SU-DHL-6 (cell line): ENCODE measurements at regions not wholly inside any gene's neighbourhood (a gene's known extent, or its start where the extent isn't known, plus 50 kb on each side); places are given as distances from the start of the nearest gene placed in this dataset.

Source experiments
- H2AFZ ChIP-seq: fragments of 200-600 bp; sonication (generic); 2 replicates; pipeline ENCODE4 v1.6.1; 2014; ENCODE audit warnings: low read depth, mild to moderate bottlenecking, moderate library complexity, mixed read lengths, antibody characterized with exemption, low read length; ENCODE audit not compliant: severe bottlenecking
- H3F3A ChIP-seq: fragments of 200-600 bp; shearing (Covaris generic); 2 replicates; pipeline ENCODE4 v1.6.0; 2016; ENCODE audit warnings: antibody characterized with exemption, mild to moderate bottlenecking; ENCODE audit not compliant: insufficient read depth
- H3K27ac ChIP-seq: fragments of 200-600 bp; sonication (generic); 2 replicates; pipeline ENCODE4 v1.5.1; 2016; ENCODE audit warnings: low read depth, mild to moderate bottlenecking, low read length, moderate library complexity, mixed read lengths
- H3K27me3 ChIP-seq: fragments of 200-600 bp; sonication (generic), shearing (Covaris generic); 2 replicates; pipeline ENCODE4 v1.6.0; 2014; ENCODE audit warnings: mild to moderate bottlenecking, low read length
- H3K36me3 ChIP-seq: fragments of 200-600 bp; sonication (generic); 2 replicates; pipeline ENCODE4 v1.6.1; 2014; ENCODE audit warnings: mild to moderate bottlenecking, low read length, mixed read lengths
- H3K4me2 ChIP-seq: fragments of 300-600, 200-600 bp; shearing (Covaris generic), sonication (generic); 2 replicates; pipeline ENCODE4 v1.6.0; 2014; ENCODE audit warnings: low read length, low read depth, mild to moderate bottlenecking; ENCODE audit not compliant: poor library complexity, severe bottlenecking
- H3K4me3 ChIP-seq: fragments of 200-600 bp; sonication (generic); 2 replicates; pipeline ENCODE4 v1.5.1; 2014; ENCODE audit warnings: antibody characterized with exemption, low read length, mild to moderate bottlenecking, mixed read lengths; ENCODE audit not compliant: insufficient read depth, poor library complexity, severe bottlenecking
- H3K79me2 ChIP-seq: fragments of 200-600 bp; sonication (generic); 2 replicates; pipeline ENCODE4 v1.6.1; 2014; ENCODE audit warnings: mild to moderate bottlenecking, low read length, moderate library complexity; ENCODE audit not compliant: insufficient read depth
- H3K9ac ChIP-seq: fragments of 200-600 bp; sonication (generic); 2 replicates; pipeline ENCODE4 v1.7.0; 2014; ENCODE audit warnings: mild to moderate bottlenecking, low read length
- H3K9me2 ChIP-seq: fragments of 200-600 bp; sonication (generic); replicated peaks from 2 replicates; pipeline ENCODE4 v1.6.1; 2014; ENCODE audit warnings: low read length; ENCODE audit not compliant: insufficient read depth
- H3K9me3 ChIP-seq: fragments of 200-600 bp; sonication (generic); 2 replicates; pipeline ENCODE4 v1.6.1; 2014; ENCODE audit warnings: low read length, mixed read lengths; ENCODE audit not compliant: insufficient read depth
- H4K20me1 ChIP-seq: fragments of 200-600 bp; sonication (generic); 2 replicates; pipeline ENCODE4 v1.6.1; 2014; ENCODE audit warnings: low read depth, mild to moderate bottlenecking, antibody characterized with exemption, low read length, moderate library complexity, mixed read lengths
- EZH2phosphoT487 ChIP-seq: fragments of 200-600 bp; sonication (generic), shearing (Covaris generic); conservative IDR thresholded peaks from 2 replicates; pipeline ENCODE4 v1.6.1; 2018; ENCODE audit warnings: mild to moderate bottlenecking, antibody characterized with exemption, low read length, moderate library complexity, mixed read lengths
- TF ChIP-seq, protein P1 (sequence below): fragments of 200-600 bp; sonication (generic); IDR thresholded peaks from one replicate; pipeline ENCODE4 v1.5.1; 2017; ENCODE audit warnings: antibody characterized with exemption, mild to moderate bottlenecking, low read length, moderate library complexity; ENCODE audit not compliant: insufficient read depth, poor library complexity, severe bottlenecking

DNA sequence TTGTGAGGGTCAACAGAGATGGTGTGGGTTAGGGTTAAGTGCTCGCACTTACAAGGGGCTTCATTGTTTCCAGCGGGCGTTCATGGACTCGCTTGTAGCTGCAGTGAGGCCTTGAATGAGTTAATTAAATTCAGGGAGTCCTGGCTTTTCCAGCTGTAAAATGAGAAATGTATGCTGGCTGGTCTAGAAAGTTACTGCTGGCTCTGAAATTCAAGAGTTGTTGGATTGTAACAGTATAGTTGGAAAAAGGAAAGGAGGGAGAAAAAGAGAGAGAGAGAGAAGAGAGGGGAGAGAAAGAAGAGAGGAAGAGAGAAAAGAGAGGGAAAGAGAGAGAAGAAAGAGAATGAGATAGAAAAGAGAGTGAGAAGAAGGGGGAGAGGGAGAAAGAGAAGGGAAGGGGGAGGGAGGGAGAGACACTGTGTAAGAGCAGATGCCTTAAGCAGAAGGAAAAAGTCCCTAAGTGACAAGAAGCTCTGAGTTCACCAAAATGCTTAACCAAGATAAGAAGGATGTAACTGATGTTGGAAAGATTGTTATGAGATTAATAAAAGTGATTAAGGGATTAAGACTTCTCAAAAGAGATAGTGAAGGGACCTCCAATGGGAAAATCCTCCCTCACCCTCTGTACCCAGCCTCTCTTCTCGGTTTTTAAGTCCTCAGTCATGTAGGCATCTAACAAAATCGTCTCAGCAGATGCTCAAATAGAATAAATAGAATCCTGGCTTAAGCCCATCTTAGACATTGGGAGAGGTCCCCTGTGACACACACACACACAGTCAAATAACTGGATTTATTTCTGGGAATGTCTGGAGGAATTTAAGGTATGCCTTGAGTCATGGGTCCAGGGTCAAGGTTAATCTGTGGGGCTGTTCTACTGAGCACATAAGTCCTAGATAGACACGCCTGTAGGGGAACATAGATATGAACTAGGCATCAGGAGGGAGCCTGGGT is 477.9 kb downstream of the MIAT start:
- no peak overlapping the region for H3K4me3 ChIP-seq
- H3K4me2 ChIP-seq = no peak overlapping the region
- no peaks in the 10 kb centered on the region for H3K36me3 ChIP-seq
- no peaks in the 10 kb centered on the region for H3K9me2 ChIP-seq
- H3F3A ChIP-seq = no peaks in the 10 kb centered on the region
- TF ChIP-seq EZH2phosphoT487 = no peak
- TF ChIP-seq, protein P1, sequence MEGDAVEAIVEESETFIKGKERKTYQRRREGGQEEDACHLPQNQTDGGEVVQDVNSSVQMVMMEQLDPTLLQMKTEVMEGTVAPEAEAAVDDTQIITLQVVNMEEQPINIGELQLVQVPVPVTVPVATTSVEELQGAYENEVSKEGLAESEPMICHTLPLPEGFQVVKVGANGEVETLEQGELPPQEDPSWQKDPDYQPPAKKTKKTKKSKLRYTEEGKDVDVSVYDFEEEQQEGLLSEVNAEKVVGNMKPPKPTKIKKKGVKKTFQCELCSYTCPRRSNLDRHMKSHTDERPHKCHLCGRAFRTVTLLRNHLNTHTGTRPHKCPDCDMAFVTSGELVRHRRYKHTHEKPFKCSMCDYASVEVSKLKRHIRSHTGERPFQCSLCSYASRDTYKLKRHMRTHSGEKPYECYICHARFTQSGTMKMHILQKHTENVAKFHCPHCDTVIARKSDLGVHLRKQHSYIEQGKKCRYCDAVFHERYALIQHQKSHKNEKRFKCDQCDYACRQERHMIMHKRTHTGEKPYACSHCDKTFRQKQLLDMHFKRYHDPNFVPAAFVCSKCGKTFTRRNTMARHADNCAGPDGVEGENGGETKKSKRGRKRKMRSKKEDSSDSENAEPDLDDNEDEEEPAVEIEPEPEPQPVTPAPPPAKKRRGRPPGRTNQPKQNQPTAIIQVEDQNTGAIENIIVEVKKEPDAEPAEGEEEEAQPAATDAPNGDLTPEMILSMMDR = no peak
- H2AFZ ChIP-seq = no peak overlapping the region
- H3K27ac ChIP-seq = no peak overlapping the region
- H3K9ac ChIP-seq = no peak overlapping the region
- no peaks in the 10 kb centered on the region for H3K9me3 ChIP-seq
- no peaks in the 10 kb centered on the region for H4K20me1 ChIP-seq
- no peaks in the 10 kb centered on the region for H3K79me2 ChIP-seq
- H3K27me3 ChIP-seq = no peaks in the 10 kb centered on the region

DNA sequence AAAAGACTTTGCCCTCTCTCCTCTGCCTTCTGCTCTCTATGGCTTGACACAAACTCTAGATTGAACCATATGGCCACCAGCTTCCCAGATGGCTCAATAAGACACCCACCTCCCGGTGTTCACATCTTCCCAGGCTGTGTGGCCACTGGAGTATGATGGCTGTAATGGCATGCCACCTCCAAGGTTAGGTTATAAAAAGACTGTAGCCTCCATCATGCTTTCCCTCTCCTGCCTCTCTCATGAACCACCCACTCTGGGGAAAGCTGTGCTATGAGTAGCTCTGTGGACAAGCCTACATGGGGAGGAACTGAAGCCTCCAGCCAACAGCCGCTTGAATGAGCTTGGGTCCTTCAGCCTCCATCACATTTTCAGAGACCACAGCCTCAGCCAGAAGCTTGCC is 479.2 kb downstream of the MIAT start:
- H2AFZ ChIP-seq = no peak overlapping the region
- no peaks in the 10 kb centered on the region for H3K36me3 ChIP-seq
- H3K79me2 ChIP-seq = no peaks in the 10 kb centered on the region
- TF ChIP-seq, protein P1 = no peak
- no peak for TF ChIP-seq EZH2phosphoT487
- no peak overlapping the region for H3K9ac ChIP-seq
- no peak overlapping the region for H3K4me3 ChIP-seq
- H4K20me1 ChIP-seq = no peaks in the 10 kb centered on the region
- no peak overlapping the region for H3K4me2 ChIP-seq
- H3K27me3 ChIP-seq = no peaks in the 10 kb centered on the region
- no peaks in the 10 kb centered on the region for H3K9me3 ChIP-seq
- H3K9me2 ChIP-seq = no peaks in the 10 kb centered on the region
- H3K27ac ChIP-seq = no peak overlapping the region
- no peaks in the 10 kb centered on the region for H3F3A ChIP-seq

DNA sequence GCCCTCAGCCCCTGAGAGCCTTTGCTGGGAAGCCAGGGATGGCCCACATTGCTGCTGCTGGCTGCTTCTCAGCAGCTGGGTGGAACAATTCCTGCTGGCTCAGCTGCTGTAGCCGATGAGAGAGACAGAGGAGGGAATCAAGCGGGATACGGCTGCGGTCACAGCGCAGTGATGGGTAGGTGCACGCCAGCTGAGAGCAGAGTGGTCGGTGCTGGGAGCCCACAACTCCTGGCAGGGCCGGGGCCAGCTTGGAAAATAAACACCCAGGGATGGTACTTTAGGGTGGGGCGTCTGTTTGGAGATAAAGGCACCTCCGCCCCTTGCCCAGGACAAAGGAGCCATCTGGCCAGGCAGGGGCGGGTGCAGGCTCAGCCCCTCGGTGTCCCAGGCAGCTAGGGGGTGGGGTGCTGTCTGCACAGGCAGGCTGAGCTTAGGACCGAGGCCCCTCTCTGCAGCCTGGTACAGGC is 480.5 kb downstream of the MIAT start:
- Histone ChIP-seq H3K27me3 (no peaks in the 10 kb centered on the region), H3K4me2 (no peak overlapping the region), H3K9me3 (no peaks in the 10 kb centered on the region), H3K4me3 (no peak overlapping the region), H3K27ac (no peak overlapping the region), H3K79me2 (no peaks in the 10 kb centered on the region), H2AFZ (no peak overlapping the region), H4K20me1 (no peaks in the 10 kb centered on the region), H3F3A (no peaks in the 10 kb centered on the region), H3K36me3 (no peaks in the 10 kb centered on the region), H3K9me2 (no peaks in the 10 kb centered on the region), H3K9ac (no peak overlapping the region)
- TF ChIP-seq, protein P1 = no peak
- no peak for TF ChIP-seq EZH2phosphoT487
